ENCODE measurements at regions not wholly inside any gene's neighbourhood (a gene's known extent, or its start where the extent isn't known, plus 50 kb on each side); places are given as distances from the start of the nearest gene placed in this dataset.
A peak's percentile ranks its signal among the peaks of the same experiment; 100 is the strongest.

DNA sequence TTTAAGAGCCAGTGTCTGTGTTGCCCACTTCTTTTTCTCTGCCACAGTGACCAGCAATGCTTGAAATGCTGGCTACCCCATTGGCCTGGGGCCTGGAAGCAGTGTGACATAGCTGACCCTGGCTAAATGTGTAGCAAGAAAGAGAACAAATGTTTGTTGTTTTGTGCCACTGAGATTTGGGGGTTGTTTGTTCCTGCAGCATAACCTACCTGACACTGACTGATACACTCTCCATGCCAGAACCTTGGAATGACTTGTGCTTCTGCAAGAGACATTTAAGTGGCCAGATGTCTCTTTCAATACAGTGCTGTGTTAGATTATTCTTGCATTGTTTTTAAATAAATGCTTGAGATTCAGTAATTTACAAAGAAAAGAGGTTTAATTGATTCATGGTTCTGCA lies 411.5 kb downstream of the TYW1 start:
- ATAC-seq (no peak), DNase-seq (no peak)
- H3K36me3 ChIP-seq = no peaks in the 10 kb centered on the region
- intact Hi-C loops (cut with DNase I) = no loop called here
- TF ChIP-seq CTCF (IDR thresholded peaks at IDR 0.05) = no peak
- H3K4me3 ChIP-seq = no peak overlapping the region
- H3K4me1 ChIP-seq = no peaks in the 10 kb centered on the region
- H3K9me3 ChIP-seq = no peaks in the 10 kb centered on the region
- no peak overlapping the region for H3K27ac ChIP-seq
- no peaks in the 10 kb centered on the region for H3K27me3 ChIP-seq

DNA sequence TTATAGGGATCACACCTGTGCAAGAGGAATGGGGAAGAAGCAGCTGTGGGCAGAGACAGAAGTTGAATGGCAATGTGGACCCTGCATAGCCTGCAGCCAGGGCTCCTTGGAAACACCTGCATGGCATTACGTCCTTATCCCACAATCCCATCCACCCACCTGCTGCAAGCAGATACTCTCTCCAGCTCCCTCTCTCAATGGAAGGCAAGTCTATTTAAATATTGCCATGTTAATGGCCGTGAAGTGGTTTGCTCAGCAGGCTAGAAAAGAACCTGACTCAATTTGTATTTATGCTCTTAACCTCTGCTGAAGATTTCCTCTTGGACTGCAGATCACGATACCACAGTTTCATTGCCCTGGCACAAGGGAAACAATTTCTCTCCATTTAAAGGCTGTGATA lies 417.0 kb downstream of the TYW1 start:
- intact Hi-C loops (cut with DNase I) = no loop called here
- Histone ChIP-seq H3K9me3 (peaks cover 0 to 10% of the 10 kb centered on the region in 2 donors), H3K36me3 (no peaks in the 10 kb centered on the region), H3K27ac (no peak overlapping the region), H3K4me1 (no peaks in the 10 kb centered on the region), H3K27me3 (no peaks in the 10 kb centered on the region), H3K4me3 (no peak overlapping the region)
- DNase-seq = no peak
- ATAC-seq = peak; percentile 94
- no peak for TF ChIP-seq CTCF (IDR thresholded peaks at IDR 0.05)

GRCh38 chr7:67414858-67415257 lies 418.2 kb downstream of the TYW1 start:
- H3K9me3 ChIP-seq = peaks cover 0 to 10% of the 10 kb centered on the region in 2 donors
- no peaks in the 10 kb centered on the region for H3K27me3 ChIP-seq
- H3K4me1 ChIP-seq = no peaks in the 10 kb centered on the region
- DNase-seq = no peak
- TF ChIP-seq CTCF (IDR thresholded peaks at IDR 0.05) = no peak
- intact Hi-C loops (cut with DNase I) = no loop called here
- no peak for ATAC-seq
- H3K27ac ChIP-seq = no peak overlapping the region
- no peak overlapping the region for H3K4me3 ChIP-seq
- no peaks in the 10 kb centered on the region for H3K36me3 ChIP-seq

DNA sequence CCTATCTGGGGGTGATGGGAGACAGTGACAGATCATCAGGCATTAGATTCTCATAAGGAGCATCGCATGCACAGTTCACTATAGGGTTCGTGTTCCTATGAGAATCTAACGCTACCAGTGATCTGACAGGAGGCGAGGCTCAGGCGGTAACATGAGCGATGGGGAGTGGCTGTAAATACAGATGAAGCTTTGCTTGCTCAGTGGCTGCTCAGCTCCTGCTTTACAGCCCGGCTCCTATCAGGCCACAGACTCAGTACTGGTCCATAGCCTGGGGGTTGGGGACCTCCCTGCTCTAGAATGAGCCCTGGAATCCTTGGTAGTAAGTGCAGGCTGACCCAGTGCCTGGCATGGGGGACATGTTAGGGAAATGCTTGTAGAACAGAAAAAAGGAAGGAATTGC lies 426.0 kb downstream of the TYW1 start:
- H3K27ac ChIP-seq = no peak overlapping the region
- no peaks in the 10 kb centered on the region for H3K9me3 ChIP-seq
- no peak for TF ChIP-seq CTCF (IDR thresholded peaks at IDR 0.05)
- H3K27me3 ChIP-seq = no peaks in the 10 kb centered on the region
- intact Hi-C loops (cut with DNase I) = no loop called here
- DNase-seq = no peak
- H3K4me1 ChIP-seq = no peaks in the 10 kb centered on the region
- H3K36me3 ChIP-seq = no peaks in the 10 kb centered on the region
- ATAC-seq = no peak
- no peak overlapping the region for H3K4me3 ChIP-seq

DNA sequence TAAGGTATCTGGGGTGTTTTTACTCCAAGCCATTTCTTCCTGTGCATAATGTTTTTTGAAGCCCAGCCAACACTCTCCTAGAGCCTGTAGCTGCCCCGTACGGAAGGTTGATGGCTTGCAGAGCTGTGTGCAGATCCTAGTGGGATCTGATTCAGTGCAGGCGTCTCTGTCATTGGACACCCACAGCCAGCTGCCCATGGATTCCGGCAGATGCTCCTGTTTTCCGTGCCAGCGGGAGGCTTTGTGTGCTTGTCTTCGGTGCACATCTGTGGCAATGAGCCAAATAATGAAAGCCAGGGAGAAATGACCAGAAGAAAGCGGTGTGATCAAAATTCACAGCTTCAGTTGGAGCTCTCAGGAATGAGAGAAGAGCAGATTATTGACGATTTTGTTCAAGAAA lies 426.4 kb downstream of the TYW1 start:
- Histone ChIP-seq H3K9me3 (no peaks in the 10 kb centered on the region), H3K36me3 (no peaks in the 10 kb centered on the region), H3K27me3 (no peaks in the 10 kb centered on the region), H3K4me3 (no peak overlapping the region), H3K4me1 (no peaks in the 10 kb centered on the region), H3K27ac (no peak overlapping the region)
- no peak for TF ChIP-seq CTCF (IDR thresholded peaks at IDR 0.05)
- intact Hi-C loops (cut with DNase I) = no loop called here
- no peak for DNase-seq
- no peak for ATAC-seq
